A673 (cell line): ENCODE measurements at regions not wholly inside any gene's neighbourhood (a gene's known extent, or its start where the extent isn't known, plus 50 kb on each side); places are given as distances from the start of the nearest gene placed in this dataset.

ENCODE experiments used
- CTCF ChIP-seq: fragments of 300-800, 200-600 bp; sonication (generic); conservative IDR thresholded peaks from 2 replicates; pipeline ENCODE4 v1.5.1; 2017; ENCODE audit warnings: low read depth, mild to moderate bottlenecking, antibody characterized with exemption, low read length, moderate library complexity, mixed read lengths
- EZH2 ChIP-seq: fragments of 200-600 bp; sonication (generic); IDR thresholded peaks from 2 replicates; pipeline ENCODE4 v1.6.1; 2017; ENCODE audit warnings: borderline replicate concordance, low read depth, mild to moderate bottlenecking, mixed read lengths, antibody characterized with exemption, low read length; ENCODE audit not compliant: poor library complexity, severe bottlenecking

DNA sequence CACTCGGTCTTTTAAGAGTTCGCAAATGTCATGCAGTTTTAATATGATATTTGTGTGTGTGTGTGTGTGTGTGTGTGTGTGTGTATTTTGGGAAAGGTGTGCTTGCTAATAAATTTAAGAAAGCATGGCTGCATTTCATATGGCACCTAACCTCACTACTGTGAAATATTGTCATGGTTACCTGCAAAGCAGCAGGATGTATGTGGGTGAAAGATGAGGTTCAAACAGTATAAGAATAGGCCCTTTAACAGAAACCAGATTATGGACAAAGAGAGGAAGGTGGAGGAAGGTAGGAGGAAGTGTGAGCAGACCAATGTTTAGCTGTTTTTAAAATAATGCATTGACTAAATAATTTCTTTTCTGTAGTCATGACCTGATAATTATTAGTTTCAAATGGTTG is 73.5 kb upstream of the CACNA2D1 start:
- no peak for TF ChIP-seq CTCF
- no peak for TF ChIP-seq EZH2
